Ascending aorta (tissue), 2 donors: ENCODE measurements at regions not wholly inside any gene's neighbourhood (a gene's known extent, or its start where the extent isn't known, plus 50 kb on each side); places are given as distances from the start of the nearest gene placed in this dataset.

Experiments
- DNase-seq, 2 donors: peaks; one replicate each; pipeline ENCODE4 v3.0.0-alpha.2; 2019; ENCODE audit warnings: low spot score in 2 of 2
- H3K27ac ChIP-seq, 2 donors: fragments of 200-600 bp; sonication (generic); one replicate each; pipeline ENCODE4 v1.5.1; 2016 to 2017; ENCODE audit warnings: mild to moderate bottlenecking in 1 of 2
- H3K27me3 ChIP-seq: fragments of 200-600 bp; sonication (generic); one replicate; pipeline ENCODE4 v1.5.1; 2017
- H3K36me3 ChIP-seq, 2 donors: fragments of 200-600 bp; sonication (generic); one replicate each; pipeline ENCODE4 v1.5.1; 2016
- H3K4me1 ChIP-seq, 2 donors: fragments of 200-600 bp; sonication (generic); one replicate each; pipeline ENCODE4 v1.5.1; 2016 to 2017; ENCODE audit warnings: mild to moderate bottlenecking in 1 of 2
- H3K4me3 ChIP-seq, 2 donors: fragments of 200-600 bp; sonication (generic); one replicate each; pipeline ENCODE4 v1.5.1; 2016 to 2017; ENCODE audit warnings: mild to moderate bottlenecking in 1 of 2
- H3K9me3 ChIP-seq, 2 donors: fragments of 200-600 bp; sonication (generic); one replicate each; pipeline ENCODE4 v1.5.1; 2016
- intact Hi-C: fragments of 100-400 bp; cut with DNase I; formaldehyde crosslinking; loops from one replicate; pipeline ENCODE4 v1.15.1; 2023
- TF ChIP-seq, protein P1 (sequence below), 3 experiments: fragments of 200-600 bp in 2 of 3; fragments of 450-650 bp in 1 of 3; sonication (generic) in 2 of 3; IDR thresholded peaks; one replicate each; pipeline ENCODE4 v1.5.1; 2016 to 2019; ENCODE audit warnings: antibody characterized with exemption in 3 of 3, mild to moderate bottlenecking in 1 of 3, moderate library complexity in 1 of 3

DNA sequence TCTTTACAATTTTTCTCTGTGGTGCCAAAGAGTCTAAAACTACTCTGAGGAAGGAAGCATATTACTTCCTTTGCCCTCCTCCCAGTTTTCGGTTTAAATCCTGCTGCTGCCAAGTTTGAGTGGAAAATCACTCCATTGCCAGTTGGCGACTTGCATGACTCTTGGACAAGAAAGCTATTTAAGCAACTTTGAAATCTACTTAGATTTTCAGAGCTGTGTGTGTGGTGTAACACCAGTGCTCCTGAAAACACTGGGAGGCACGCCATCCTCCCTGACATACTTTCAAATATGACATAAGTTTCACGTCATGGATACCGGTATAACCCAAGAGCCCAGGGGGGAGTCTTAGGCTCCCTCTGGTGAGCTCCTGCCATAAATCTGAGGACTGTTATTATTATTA, 83.5 kb upstream of the RIOK2 start:
- Histone ChIP-seq H3K4me3 (no peak overlapping the region), H3K9me3 (no peaks in the 10 kb centered on the region), H3K27me3 (no peaks in the 10 kb centered on the region), H3K36me3 (no peaks in the 10 kb centered on the region), H3K4me1 (no peaks in the 10 kb centered on the region), H3K27ac (no peak overlapping the region)
- intact Hi-C loops: no loop called here
- TF ChIP-seq, protein P1, sequence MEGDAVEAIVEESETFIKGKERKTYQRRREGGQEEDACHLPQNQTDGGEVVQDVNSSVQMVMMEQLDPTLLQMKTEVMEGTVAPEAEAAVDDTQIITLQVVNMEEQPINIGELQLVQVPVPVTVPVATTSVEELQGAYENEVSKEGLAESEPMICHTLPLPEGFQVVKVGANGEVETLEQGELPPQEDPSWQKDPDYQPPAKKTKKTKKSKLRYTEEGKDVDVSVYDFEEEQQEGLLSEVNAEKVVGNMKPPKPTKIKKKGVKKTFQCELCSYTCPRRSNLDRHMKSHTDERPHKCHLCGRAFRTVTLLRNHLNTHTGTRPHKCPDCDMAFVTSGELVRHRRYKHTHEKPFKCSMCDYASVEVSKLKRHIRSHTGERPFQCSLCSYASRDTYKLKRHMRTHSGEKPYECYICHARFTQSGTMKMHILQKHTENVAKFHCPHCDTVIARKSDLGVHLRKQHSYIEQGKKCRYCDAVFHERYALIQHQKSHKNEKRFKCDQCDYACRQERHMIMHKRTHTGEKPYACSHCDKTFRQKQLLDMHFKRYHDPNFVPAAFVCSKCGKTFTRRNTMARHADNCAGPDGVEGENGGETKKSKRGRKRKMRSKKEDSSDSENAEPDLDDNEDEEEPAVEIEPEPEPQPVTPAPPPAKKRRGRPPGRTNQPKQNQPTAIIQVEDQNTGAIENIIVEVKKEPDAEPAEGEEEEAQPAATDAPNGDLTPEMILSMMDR (IDR thresholded peaks at IDR 0.05): no peak
- peak in 1 of 2 donors; percentile 65 for DNase-seq

- intact Hi-C loops: no loop called here
- H3K36me3 ChIP-seq: no peaks in the 10 kb centered on the region
- no peak for DNase-seq
- no peaks in the 10 kb centered on the region for H3K4me1 ChIP-seq
- H3K9me3 ChIP-seq: peaks cover 0 to 9% of the 10 kb centered on the region in 2 donors
- TF ChIP-seq, protein P1 (IDR thresholded peaks at IDR 0.05): no peak
- no peaks in the 10 kb centered on the region for H3K27me3 ChIP-seq
- H3K4me3 ChIP-seq: no peak overlapping the region
- no peak overlapping the region for H3K27ac ChIP-seq
These were observed 84.7 kb upstream of the RIOK2 start for GRCh38 chr5:97267767-97268166.

GRCh38 chr5:97276474-97277120, 93.5 kb upstream of the RIOK2 start:
- H3K27me3 ChIP-seq: no peaks in the 10 kb centered on the region
- H3K27ac ChIP-seq: no peak overlapping the region
- H3K4me1 ChIP-seq: no peaks in the 10 kb centered on the region
- no peak overlapping the region for H3K4me3 ChIP-seq
- intact Hi-C loops: no loop called here
- TF ChIP-seq, protein P1 (IDR thresholded peaks at IDR 0.05): no peak
- H3K36me3 ChIP-seq: no peaks in the 10 kb centered on the region
- peaks cover 4 to 11% of the 10 kb centered on the region in 2 donors for H3K9me3 ChIP-seq
- DNase-seq: no peak

DNA sequence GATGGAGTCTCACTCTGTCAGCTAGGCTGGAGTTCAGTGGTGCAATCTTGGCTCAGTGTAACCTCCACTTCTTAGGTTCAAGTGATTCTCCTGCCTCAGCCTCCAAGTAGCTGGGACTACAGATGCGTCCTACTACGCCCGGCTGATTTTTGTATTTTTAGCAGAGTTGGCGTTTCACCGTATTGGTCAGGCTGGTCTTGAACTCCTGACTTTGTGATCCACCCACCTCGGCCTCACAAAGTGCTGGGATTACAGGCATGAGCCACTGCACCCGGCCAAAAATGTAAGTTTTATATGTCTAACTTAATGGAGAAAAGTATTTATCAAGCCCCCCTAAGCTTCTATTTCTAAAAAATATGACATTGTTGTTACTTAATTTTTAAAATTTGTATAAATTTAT, 98.2 kb upstream of the RIOK2 start:
- TF ChIP-seq, protein P1 (IDR thresholded peaks at IDR 0.05): no peak
- Histone ChIP-seq H3K9me3 (peaks cover 0 to 8% of the 10 kb centered on the region in 2 donors), H3K27ac (no peak overlapping the region), H3K36me3 (no peaks in the 10 kb centered on the region), H3K4me1 (no peaks in the 10 kb centered on the region), H3K27me3 (no peaks in the 10 kb centered on the region), H3K4me3 (no peak overlapping the region)
- no peak for DNase-seq
- intact Hi-C loops: no loop called here

DNA sequence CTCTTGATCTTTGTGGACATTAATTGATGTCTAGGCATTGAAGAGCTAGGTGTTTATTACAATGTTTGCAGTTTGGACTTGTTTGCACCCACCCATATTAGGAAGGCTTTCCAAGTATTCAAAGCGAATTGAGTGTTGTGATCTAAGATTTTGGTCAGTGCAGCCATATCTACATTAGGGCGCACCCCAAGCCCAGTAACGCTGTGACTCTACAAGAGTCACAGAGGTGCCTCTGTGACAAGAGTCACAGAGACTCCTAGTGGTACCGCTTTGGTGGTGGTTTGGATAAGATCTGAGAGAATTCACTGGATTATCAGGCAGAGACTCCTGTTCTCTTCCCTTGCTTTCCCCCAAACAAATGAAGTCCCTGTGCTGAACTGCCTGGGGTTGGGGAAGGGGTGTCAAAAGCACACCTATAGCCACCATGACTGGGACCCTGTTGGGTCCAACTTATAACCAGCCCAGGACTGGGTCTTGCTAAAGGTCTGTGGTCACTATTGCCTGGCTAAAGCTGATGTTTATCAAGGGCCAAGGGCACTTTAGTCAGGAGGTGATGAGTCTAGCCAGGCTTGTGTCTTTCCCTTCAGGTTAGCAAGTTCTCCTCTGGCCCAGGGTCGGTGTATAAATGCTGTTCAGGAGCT, 114.1 kb upstream of the RIOK2 start:
- Histone ChIP-seq H3K27me3 (no peaks in the 10 kb centered on the region), H3K9me3 (no peaks in the 10 kb centered on the region), H3K4me3 (no peak overlapping the region), H3K4me1 (no peaks in the 10 kb centered on the region), H3K36me3 (no peaks in the 10 kb centered on the region), H3K27ac (no peak overlapping the region)
- intact Hi-C loops: loop anchor here (10.0 kb wide), 1 partner anchor 238 kb away; no protein-coding TSS in a partner anchor
- DNase-seq: no peak
- TF ChIP-seq, protein P1 (IDR thresholded peaks at IDR 0.05): peak in 2 of 3 experiments; percentile 15 to 36
